GM18868 (cell line): ENCODE measurements at regions not wholly inside any gene's neighbourhood (a gene's known extent, or its start where the extent isn't known, plus 50 kb on each side); places are given as distances from the start of the nearest gene placed in this dataset.
"Not testable (repeated sequence)": the region's sequence is repeated elsewhere in the genome, so short reads cannot be mapped to it uniquely, and the experiment has no call there.

Experiments
- ATAC-seq: cut with Tn5 transposase; IDR thresholded peaks from one replicate; pipeline ENCODE4 v1.9.1; 2021; ENCODE audit warnings: mild to moderate bottlenecking, moderate library complexity; ENCODE audit not compliant: unreplicated experiment

GRCh38 chr10:62492870-62493180, 118.7 kb downstream of the ZNF365 start:
- ATAC-seq: no peak

GRCh38 chr10:62496925-62497324, 122.8 kb downstream of the ZNF365 start:
- no peak for ATAC-seq

DNA sequence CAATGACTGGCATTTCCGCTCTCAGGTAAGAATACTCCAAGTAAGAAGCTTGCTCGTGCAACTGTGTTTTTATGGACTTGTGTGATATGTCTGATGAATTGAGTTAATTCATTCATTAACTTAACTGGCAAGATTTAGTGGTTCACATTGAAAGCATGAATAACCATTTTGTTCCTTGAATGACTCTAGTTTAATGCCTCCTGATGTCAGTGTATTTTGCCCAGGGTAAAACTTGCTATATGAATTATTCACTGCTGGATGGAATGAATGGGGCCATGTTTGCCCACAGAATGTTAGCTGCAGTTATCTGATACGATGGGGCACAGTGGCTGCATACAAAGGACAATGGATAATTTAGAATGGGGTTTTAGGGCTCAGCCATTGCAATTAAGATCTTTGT, 124.1 kb downstream of the ZNF365 start:
- no peak for ATAC-seq

- not testable (repeated sequence) for ATAC-seq
These were observed 125.9 kb downstream of the ZNF365 start for GRCh38 chr10:62500116-62500515.

GRCh38 chr10:62501547-62501946, 127.4 kb downstream of the ZNF365 start:
- no peak for ATAC-seq

GRCh38 chr10:62502995-62503613, 128.9 kb downstream of the ZNF365 start:
- no peak for ATAC-seq

GRCh38 chr10:62503872-62504271, 129.7 kb downstream of the ZNF365 start:
- ATAC-seq: no peak

GRCh38 chr10:62506371-62506770, 132.2 kb downstream of the ZNF365 start:
- no peak for ATAC-seq

DNA sequence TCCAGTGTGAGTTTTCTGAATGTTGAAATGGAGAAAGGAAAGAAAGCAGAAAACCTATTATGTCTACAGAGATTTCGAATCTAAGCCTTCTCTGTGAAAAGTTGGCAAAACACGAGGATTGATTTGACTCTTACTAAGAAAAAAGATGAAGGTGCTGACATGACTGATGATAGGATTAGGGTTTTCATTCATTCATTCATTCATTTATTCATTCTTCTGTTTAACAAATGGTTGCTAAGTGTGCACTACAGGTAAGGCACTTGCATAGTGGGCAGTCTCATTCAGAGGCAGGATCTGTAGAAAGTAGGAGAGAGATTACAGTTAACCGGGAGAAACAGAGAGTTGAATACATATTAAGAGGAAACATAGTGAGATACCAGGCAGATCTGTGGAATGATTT, 137.1 kb downstream of the ZNF365 start:
- ATAC-seq: peak; percentile 17

GRCh38 chr10:62511656-62512055, 137.5 kb downstream of the ZNF365 start:
- ATAC-seq: peak; percentile 89

DNA sequence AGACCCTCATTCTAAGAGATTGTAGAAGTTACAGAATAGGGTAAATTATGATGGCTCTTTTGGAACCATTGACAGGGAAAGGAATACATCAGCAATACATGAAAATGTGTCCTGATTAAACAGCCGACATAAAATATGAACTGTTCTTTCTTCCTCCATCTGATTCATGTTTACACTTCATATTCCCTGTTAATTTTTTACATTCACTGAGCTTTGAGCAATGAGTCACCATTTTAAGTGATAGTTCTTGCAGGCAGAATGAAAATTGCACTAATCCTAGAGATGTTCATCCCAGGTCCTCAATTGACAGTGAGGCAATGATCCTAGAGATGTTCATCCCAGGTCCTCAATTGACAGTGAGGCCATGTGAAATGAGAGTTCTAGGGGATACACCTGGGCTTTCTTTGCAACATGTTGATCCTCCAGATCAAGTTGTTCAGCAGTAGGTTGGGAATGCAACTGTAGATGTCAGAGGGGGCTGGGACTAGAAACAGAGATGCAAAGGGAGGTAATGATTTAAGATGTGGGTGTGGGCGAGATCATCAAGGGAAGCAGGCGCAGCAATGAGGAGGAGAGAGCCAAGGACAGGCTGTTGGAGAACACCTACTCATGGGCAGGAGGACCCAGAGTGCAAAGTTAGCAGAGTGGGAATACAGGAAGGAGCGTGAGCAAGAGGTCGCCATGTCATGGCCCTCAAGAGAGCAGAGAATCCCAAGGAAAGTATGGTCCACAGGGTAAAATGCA, 138.7 kb downstream of the ZNF365 start:
- no peak for ATAC-seq

- ATAC-seq: no peak
These were observed 140.0 kb downstream of the ZNF365 start for GRCh38 chr10:62514079-62514693.

DNA sequence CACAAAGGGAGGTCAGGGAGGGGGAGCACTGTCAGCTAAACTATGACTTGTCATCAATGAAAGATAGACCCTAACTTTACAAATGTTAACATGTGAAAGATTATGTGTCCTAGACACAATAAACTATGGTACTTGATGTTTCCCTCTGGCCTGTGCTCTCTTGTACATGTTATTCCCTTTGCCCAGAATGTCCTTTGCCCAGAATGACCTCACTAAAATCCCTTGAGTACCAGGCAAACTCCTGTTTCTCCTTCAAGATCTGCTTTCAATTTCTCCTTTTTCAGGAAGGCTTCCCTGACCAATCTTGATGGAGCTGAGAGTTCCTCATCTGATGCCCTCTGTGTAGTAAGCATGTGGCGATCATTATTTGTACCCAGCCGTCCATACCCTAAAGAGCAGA, 143.1 kb downstream of the ZNF365 start:
- no peak for ATAC-seq

GRCh38 chr10:62527019-62527827, 153.1 kb downstream of the ZNF365 start:
- ATAC-seq: peak; percentile 45

GRCh38 chr10:62528441-62528840, 154.3 kb downstream of the ZNF365 start:
- ATAC-seq: peak; percentile 88

GRCh38 chr10:62529396-62529795, 155.2 kb downstream of the ZNF365 start:
- ATAC-seq: no peak

DNA sequence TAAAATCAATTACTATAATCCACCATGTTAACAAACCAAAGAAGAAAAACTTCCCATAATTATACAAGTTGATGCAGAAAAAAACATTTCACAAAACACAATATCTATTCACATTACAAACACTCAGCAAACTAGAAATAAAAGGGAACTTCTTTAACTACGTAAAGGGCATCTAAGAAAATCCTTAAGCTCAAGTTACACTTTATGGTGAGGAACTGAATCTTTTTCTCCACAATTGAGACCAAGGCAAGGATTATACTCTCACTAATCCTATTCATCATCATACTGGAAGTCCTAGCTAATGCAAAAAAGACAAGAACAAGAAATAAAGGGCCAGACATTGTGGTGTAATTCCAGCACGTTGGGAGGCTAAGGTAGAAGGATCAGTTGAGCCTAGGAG, 159.9 kb downstream of the ZNF365 start:
- ATAC-seq: no peak

DNA sequence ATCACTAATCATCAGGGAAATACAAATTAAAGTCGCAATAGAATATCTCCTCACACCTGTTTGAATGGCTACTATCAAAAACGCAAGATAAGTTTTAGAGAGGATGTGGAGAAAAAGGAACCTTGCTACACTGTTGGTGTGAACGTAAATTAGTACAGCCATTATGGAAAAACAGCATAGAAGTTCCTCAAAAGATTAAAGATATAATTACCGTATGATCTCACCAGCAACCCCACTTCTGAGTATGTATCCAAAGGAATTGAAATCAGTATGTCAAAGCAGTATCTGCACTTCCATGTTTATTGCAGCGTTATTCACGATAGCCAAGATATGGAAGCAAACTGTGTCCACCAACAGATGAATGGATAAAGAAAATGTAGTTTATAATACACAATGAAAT, 164.4 kb downstream of the ZNF365 start:
- no peak for ATAC-seq

DNA sequence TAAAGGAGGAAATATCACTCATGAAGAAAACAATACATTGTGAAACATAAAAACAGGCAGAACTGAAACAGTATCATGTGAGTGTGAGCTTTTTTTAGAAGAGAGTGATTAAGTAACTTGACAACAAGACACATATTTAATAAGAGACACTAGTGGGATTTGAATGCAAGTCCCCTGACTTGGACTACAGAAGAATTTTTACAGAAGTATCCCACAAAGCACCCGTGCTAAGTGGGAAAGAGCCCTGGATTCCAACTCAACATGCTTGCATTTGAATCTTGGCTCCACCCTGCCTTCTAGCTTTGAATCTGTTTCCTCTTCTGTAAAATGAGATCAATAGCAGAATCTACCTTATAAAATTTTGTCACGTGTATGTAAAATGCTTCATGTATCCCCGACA, 166.2 kb downstream of the ZNF365 start:
- peak; percentile 77 for ATAC-seq

DNA sequence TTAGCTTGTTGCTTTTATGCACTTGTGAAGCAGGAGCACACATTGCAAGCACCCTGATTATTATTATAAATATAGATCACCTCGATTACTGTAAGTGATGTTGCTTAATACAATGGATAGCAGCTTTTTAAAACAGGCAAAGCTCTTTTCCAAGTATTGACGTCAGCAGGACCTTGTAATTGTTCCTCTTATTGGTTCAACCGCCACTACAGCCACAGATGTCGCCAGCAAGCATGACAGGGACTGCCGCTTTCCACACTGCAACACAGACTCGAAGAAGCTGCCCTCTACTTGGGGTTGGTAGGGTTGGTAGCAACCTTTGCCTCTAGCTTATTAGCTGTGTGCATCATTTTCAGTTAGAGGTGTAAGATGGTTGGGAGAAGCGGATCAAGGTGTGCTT, 167.6 kb downstream of the ZNF365 start:
- ATAC-seq: no peak

GRCh38 chr10:62543571-62544355, 169.6 kb downstream of the ZNF365 start:
- no peak for ATAC-seq
